Neural progenitor cell (in vitro differentiated cells): ENCODE measurements at regions not wholly inside any gene's neighbourhood (a gene's known extent, or its start where the extent isn't known, plus 50 kb on each side); places are given as distances from the start of the nearest gene placed in this dataset.

Experiments used
- DNase-seq: peaks from one replicate; pipeline ENCODE4 v3.0.0-alpha.2; 2016; ENCODE audit warnings: low spot score
- H2AFZ ChIP-seq: fragments of 200-600 bp; sonication (generic); replicated peaks from 2 replicates; pipeline ENCODE4 v1.6.1; 2016; ENCODE audit warnings: antibody characterized with exemption
- H3F3A ChIP-seq: fragments of 200-600 bp; sonication (generic); 2 replicates; pipeline ENCODE4 v1.6.1; 2016; ENCODE audit warnings: antibody characterized with exemption, low read depth
- H3K27ac ChIP-seq: fragments of 200-600 bp; sonication (generic); 2 replicates; pipeline ENCODE4 v1.5.1; 2016; ENCODE audit warnings: mild to moderate bottlenecking
- H3K27me3 ChIP-seq: fragments of 200-600 bp; sonication (generic); 2 replicates; pipeline ENCODE4 v1.6.1; 2016; ENCODE audit warnings: mild to moderate bottlenecking, moderate library complexity
- H3K36me3 ChIP-seq: fragments of 200-600 bp; sonication (generic); 2 replicates; pipeline ENCODE4 v1.5.1; 2016
- H3K4me1 ChIP-seq: fragments of 200-600 bp; sonication (generic); 2 replicates; pipeline ENCODE4 v1.6.1; 2016; ENCODE audit warnings: mixed run types
- H3K4me2 ChIP-seq: fragments of 200-600 bp; sonication (generic); 2 replicates; pipeline ENCODE4 v1.6.1; 2016
- H3K4me3 ChIP-seq: fragments of 200-600 bp; sonication (generic); 2 replicates; pipeline ENCODE4 v1.5.1; 2016
- H3K79me2 ChIP-seq: fragments of 200-600 bp; sonication (generic); 2 replicates; pipeline ENCODE4 v1.6.1; 2016; ENCODE audit warnings: low read depth
- H3K9ac ChIP-seq: fragments of 200-600 bp; sonication (generic); 2 replicates; pipeline ENCODE4 v1.6.1; 2016
- H3K9me3 ChIP-seq: fragments of 200-600 bp; sonication (generic); 2 replicates; pipeline ENCODE4 v1.5.1; 2016; ENCODE audit warnings: low read depth
- H4K20me1 ChIP-seq: fragments of 200-600 bp; sonication (generic); 2 replicates; pipeline ENCODE4 v1.6.1; 2016; ENCODE audit warnings: low read depth
- H3K27ac Mint-ChIP-seq: 3 replicates; pipeline ENCODE4 v1.8.0; 2021; ENCODE audit warnings: mixed read lengths
- H3K27me3 Mint-ChIP-seq: 2 replicates; pipeline ENCODE4 v1.8.0; 2022; ENCODE audit warnings: low read depth, mild to moderate bottlenecking, inconsistent platforms, moderate library complexity, mixed read lengths; ENCODE audit not compliant: insufficient read depth
- H3K36me3 Mint-ChIP-seq: 3 replicates; pipeline ENCODE4 v1.8.0; 2021; ENCODE audit warnings: mixed read lengths
- H3K4me1 Mint-ChIP-seq: 3 replicates; pipeline ENCODE4 v1.8.0; 2021; ENCODE audit warnings: mixed read lengths
- H3K4me3 Mint-ChIP-seq: 3 replicates; pipeline ENCODE4 v1.8.0; 2021; ENCODE audit warnings: mild to moderate bottlenecking, moderate library complexity, mixed read lengths
- H3K9me3 Mint-ChIP-seq: 3 replicates; pipeline ENCODE4 v1.8.0; 2020; ENCODE audit warnings: mixed read lengths
- CTCF ChIP-seq: fragments of 200-600 bp; sonication (generic); IDR thresholded peaks from 2 replicates; pipeline ENCODE4 v1.5.1; 2017; ENCODE audit warnings: antibody characterized with exemption, mild to moderate bottlenecking
- EZH2 ChIP-seq: fragments of 200-600 bp; sonication (generic); IDR thresholded peaks from 2 replicates; pipeline ENCODE4 v1.6.1; 2017; ENCODE audit warnings: antibody characterized with exemption, mild to moderate bottlenecking, moderate library complexity
- EZH2phosphoT487 ChIP-seq: fragments of 200-600 bp; sonication (generic); IDR thresholded peaks from 2 replicates; pipeline ENCODE4 v1.6.1; 2017; ENCODE audit warnings: antibody characterized with exemption

GRCh38 chr6:128690063-128690462 lies 169.7 kb upstream of the PTPRK start:
- Histone ChIP-seq H3F3A (no peaks in the 10 kb centered on the region), H3K27ac (no peak overlapping the region), H3K4me3 (no peak overlapping the region), H3K79me2 (no peaks in the 10 kb centered on the region), H3K36me3 (no peaks in the 10 kb centered on the region), H3K9ac (no peak overlapping the region), H3K27me3 (no peaks in the 10 kb centered on the region), H2AFZ (no peak overlapping the region), H3K9me3 (no peaks in the 10 kb centered on the region), H3K4me2 (no peak overlapping the region), H3K4me1 (no peaks in the 10 kb centered on the region), H4K20me1 (no peaks in the 10 kb centered on the region)
- Mint-ChIP-seq H3K27ac (no peak overlapping the region), H3K4me1 (peaks cover 3% of the 10 kb centered on the region), H3K4me3 (no peak overlapping the region), H3K9me3 (no peaks in the 10 kb centered on the region), H3K27me3 (no peaks in the 10 kb centered on the region), H3K36me3 (no peaks in the 10 kb centered on the region)
- TF ChIP-seq CTCF, result no peak
- TF ChIP-seq EZH2, result no peak
- no peak for TF ChIP-seq EZH2phosphoT487
- no peak for DNase-seq

- H3K27me3 ChIP-seq, result no peaks in the 10 kb centered on the region
- H3K4me1 ChIP-seq, result no peaks in the 10 kb centered on the region
- no peaks in the 10 kb centered on the region for H3K9me3 ChIP-seq
- no peaks in the 10 kb centered on the region for H3F3A ChIP-seq
- Mint-ChIP-seq H3K27me3 (no peaks in the 10 kb centered on the region), H3K36me3 (no peaks in the 10 kb centered on the region), H3K4me3 (no peak overlapping the region), H3K4me1 (no peaks in the 10 kb centered on the region), H3K9me3 (no peaks in the 10 kb centered on the region), H3K27ac (no peak overlapping the region)
- no peaks in the 10 kb centered on the region for H3K36me3 ChIP-seq
- TF ChIP-seq EZH2phosphoT487 (no peak), CTCF (no peak), EZH2 (no peak)
- peak overlapping the region; percentile 37 for H2AFZ ChIP-seq
- no peak overlapping the region for H3K27ac ChIP-seq
- no peak overlapping the region for H3K4me3 ChIP-seq
- no peaks in the 10 kb centered on the region for H3K79me2 ChIP-seq
- H4K20me1 ChIP-seq, result no peaks in the 10 kb centered on the region
- no peak overlapping the region for H3K9ac ChIP-seq
- no peak overlapping the region for H3K4me2 ChIP-seq
- no peak for DNase-seq
Measured at GRCh38 chr6:128686084-128686483, 165.7 kb upstream of the PTPRK start.

- Histone ChIP-seq H3K27me3 (no peaks in the 10 kb centered on the region), H3K4me1 (no peaks in the 10 kb centered on the region), H3F3A (no peaks in the 10 kb centered on the region), H4K20me1 (no peaks in the 10 kb centered on the region), H3K9me3 (no peaks in the 10 kb centered on the region), H3K79me2 (no peaks in the 10 kb centered on the region), H3K9ac (no peak overlapping the region), H3K4me2 (no peak overlapping the region), H3K4me3 (no peak overlapping the region), H2AFZ (no peak overlapping the region), H3K27ac (no peak overlapping the region), H3K36me3 (no peaks in the 10 kb centered on the region)
- H3K27me3 Mint-ChIP-seq, result no peaks in the 10 kb centered on the region
- no peak overlapping the region for H3K4me3 Mint-ChIP-seq
- H3K9me3 Mint-ChIP-seq, result no peaks in the 10 kb centered on the region
- no peaks in the 10 kb centered on the region for H3K36me3 Mint-ChIP-seq
- no peak for DNase-seq
- H3K4me1 Mint-ChIP-seq, result no peaks in the 10 kb centered on the region
- no peak overlapping the region for H3K27ac Mint-ChIP-seq
- no peak for TF ChIP-seq EZH2phosphoT487
- no peak for TF ChIP-seq CTCF
- TF ChIP-seq EZH2, result no peak
Measured at GRCh38 chr6:128676456-128676855, 156.1 kb upstream of the PTPRK start.

GRCh38 chr6:128672023-128672422 lies 151.6 kb upstream of the PTPRK start:
- no peaks in the 10 kb centered on the region for H3K4me1 Mint-ChIP-seq
- H2AFZ ChIP-seq, result no peak overlapping the region
- DNase-seq, result no peak

More at GRCh38 chr6:128672023-128672422, 151.6 kb upstream of the PTPRK start:
- Mint-ChIP-seq H3K36me3 (no peaks in the 10 kb centered on the region), H3K9me3 (no peaks in the 10 kb centered on the region), H3K4me3 (no peak overlapping the region), H3K27me3 (no peaks in the 10 kb centered on the region), H3K27ac (no peak overlapping the region)
- H3F3A ChIP-seq, result no peaks in the 10 kb centered on the region
- H3K9ac ChIP-seq, result no peak overlapping the region
- no peak overlapping the region for H3K4me3 ChIP-seq
- H3K4me2 ChIP-seq, result no peak overlapping the region
- no peaks in the 10 kb centered on the region for H3K4me1 ChIP-seq
- no peak overlapping the region for H3K27ac ChIP-seq
- H4K20me1 ChIP-seq, result no peaks in the 10 kb centered on the region
- H3K79me2 ChIP-seq, result no peaks in the 10 kb centered on the region
- H3K27me3 ChIP-seq, result no peaks in the 10 kb centered on the region
- TF ChIP-seq EZH2, result no peak
- no peak for TF ChIP-seq CTCF
- TF ChIP-seq EZH2phosphoT487, result no peak
- H3K36me3 ChIP-seq, result no peaks in the 10 kb centered on the region
- H3K9me3 ChIP-seq, result no peaks in the 10 kb centered on the region
